ENCODE measurements at regions not wholly inside any gene's neighbourhood (a gene's known extent, or its start where the extent isn't known, plus 50 kb on each side); places are given as distances from the start of the nearest gene placed in this dataset.

DNA sequence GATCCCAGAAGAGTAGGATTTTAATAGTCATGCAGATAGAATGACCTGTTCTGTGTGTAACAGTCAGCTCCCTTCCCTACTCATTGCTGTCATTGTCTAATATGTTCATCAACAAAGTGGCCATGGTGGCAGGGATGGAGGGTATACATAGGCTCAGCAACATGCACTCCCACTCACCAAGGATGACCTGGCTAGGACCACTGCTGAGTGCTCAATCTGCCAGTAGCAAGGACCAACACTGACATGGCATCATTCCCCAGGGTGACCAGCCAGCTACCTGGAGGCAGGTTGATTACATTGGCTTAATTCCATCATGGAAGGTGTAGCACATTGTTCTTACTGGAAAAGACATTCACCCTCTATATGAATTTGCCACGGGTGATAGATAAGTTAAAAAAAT, 401.7 kb upstream of the CELF4 start:
- Histone ChIP-seq H2BK120ac (replicated peaks; ENCODE audit: low read depth, low read length) (no peak overlapping the region), H2AFZ (ENCODE audit: low read length) (no peak overlapping the region), H4K20me1 (replicated peaks in 1 of 2; ENCODE audit: control insufficient read depth in 1 of 2, insufficient read depth in 2 of 2, low read length in 2 of 2) (no peaks in the 10 kb centered on the region), H3K4me2 (ENCODE audit: insufficient read depth in 1 of 2, low read depth in 2 of 2, low read length in 2 of 2) (no peak overlapping the region), H2AK5ac (ENCODE audit: low read depth, low read length) (no peak overlapping the region), H3K56ac (replicated peaks; ENCODE audit: insufficient read length, low read depth, low read length) (no peak overlapping the region), H3K23ac (ENCODE audit: insufficient read length) (no peak overlapping the region), H3K9me3 (ENCODE audit: insufficient read depth in 2 of 2, low read depth in 1 of 2, low read length in 1 of 2) (no peaks in the 10 kb centered on the region), H3K23me2 (ENCODE audit: low read depth, low read length) (no peaks in the 10 kb centered on the region), H3K79me1 (ENCODE audit: low read depth, low read length) (no peaks in the 10 kb centered on the region), H3K27me3 (replicated peaks in 1 of 4; ENCODE audit: control insufficient read depth in 3 of 4, extremely low read depth in 1 of 4, insufficient read depth in 3 of 4, low read length in 3 of 4) (no peaks in the 10 kb centered on the region), H2BK5ac (ENCODE audit: low read depth, low read length) (no peak overlapping the region), H3K4me3 (ENCODE audit: extremely low read depth in 1 of 4, insufficient read depth in 2 of 4, low read depth in 3 of 4, low read length in 4 of 4) (no peak overlapping the region), H4K8ac (ENCODE audit: extremely low read depth, insufficient read depth, low read length) (no peak overlapping the region), H3K4me1 (replicated peaks in 1 of 4; ENCODE audit: control insufficient read depth in 3 of 4, insufficient read depth in 4 of 4, low read length in 3 of 4) (no peaks in the 10 kb centered on the region), H4K91ac (replicated peaks; ENCODE audit: insufficient read length, low read length) (no peak overlapping the region), H3K79me2 (ENCODE audit: control insufficient read depth in 1 of 2, insufficient read depth in 2 of 2, low read length in 2 of 2) (no peaks in the 10 kb centered on the region), H3K27ac (ENCODE audit: low read depth, low read length) (no peak overlapping the region), H3K36me3 (ENCODE audit: control insufficient read depth in 2 of 4, insufficient read depth in 4 of 4, low read length in 3 of 4) (no peaks in the 10 kb centered on the region), H3K4ac (replicated peaks; ENCODE audit: insufficient read length, low read depth, low read length) (no peak overlapping the region), H2BK20ac (ENCODE audit: low read length) (no peak overlapping the region), H2BK15ac (ENCODE audit: low read length) (no peak overlapping the region), H3K9ac (replicated peaks in 1 of 4; ENCODE audit: extremely low read depth in 1 of 4, low read depth in 3 of 4, low read length in 3 of 4) (no peak overlapping the region), H3K14ac (ENCODE audit: insufficient read length) (no peak overlapping the region), H3K18ac (ENCODE audit: extremely low read depth, low read length) (no peak overlapping the region), H2BK12ac (ENCODE audit: low read depth, low read length) (no peak overlapping the region), H4K5ac (ENCODE audit: insufficient read length, low read depth, low read length) (no peak overlapping the region)
- POLR2A ChIA-PET (ENCODE audit: partially characterized antibody) = no interaction called here
- CTCF ChIA-PET (ENCODE audit: partially characterized antibody) = interaction anchor here (0.6 to 2.2 kb wide), 5 partner anchors 11 to 382 kb away, joined by 3 to 5 read pairs (median 3); no protein-coding TSS in a partner anchor
- TF ChIP-seq GABPA (IDR thresholded peaks at IDR 0.05; ENCODE audit: borderline replicate concordance, insufficient read depth, low read length) = no peak
- TF ChIP-seq CTBP2 (IDR thresholded peaks at IDR 0.05; ENCODE audit: borderline replicate concordance, insufficient read depth, insufficient read length, low read length) = no peak
- DNase-seq (ENCODE audit: low read depth in 1 of 2, low spot score in 2 of 2) (no peak), FAIRE-seq (no peak)
- 100% methylated on average over 1 of the region's 1 CpG; no CpG with 5 or more reads in 1 of the 2 experiments for WGBS, 2 experiments (ENCODE audit: extremely low coverage in 1 of 2, insufficient coverage in 1 of 2, insufficient read length in 1 of 2, insufficient replicate concordance in 2 of 2, low coverage in 1 of 2, low lambda C conversion rate in 2 of 2, missing lambda C conversion rate in 1 of 2)

All from H1 (cell line).